Choroid plexus epithelial cell (primary cell): ENCODE measurements at regions not wholly inside any gene's neighbourhood (a gene's known extent, or its start where the extent isn't known, plus 50 kb on each side); places are given as distances from the start of the nearest gene placed in this dataset.
A peak's percentile ranks its signal among the peaks of the same experiment; 100 is the strongest.

Experiments
- DNase-seq: peaks from one replicate; pipeline ENCODE4 v3.0.0-alpha.2; 2010; ENCODE audit warnings: low read depth
- H3K4me3 ChIP-seq: 2 replicates; pipeline ENCODE4 v1.5.1; 2011; ENCODE audit warnings: low read depth, mild to moderate bottlenecking, control low read depth, low read length, moderate library complexity
- CTCF ChIP-seq: conservative IDR thresholded peaks from 2 replicates; pipeline ENCODE4 v1.5.1; 2011; ENCODE audit warnings: low read depth, mild to moderate bottlenecking, control low read depth, inconsistent platforms, low read length, moderate library complexity

GRCh38 chr4:96639932-96640331 is 800.0 kb downstream of the PDHA2 start:
- no peak for DNase-seq
- no peak overlapping the region for H3K4me3 ChIP-seq

GRCh38 chr4:96642490-96642889 is 802.6 kb downstream of the PDHA2 start:
- no peak for DNase-seq
- no peak for TF ChIP-seq CTCF
- H3K4me3 ChIP-seq, result no peak overlapping the region

More at GRCh38 chr4:96639932-96640331, 800.0 kb downstream of the PDHA2 start:
- no peak for TF ChIP-seq CTCF

GRCh38 chr4:96646146-96646545 is 806.3 kb downstream of the PDHA2 start:
- peak; percentile 29 for DNase-seq
- no peak overlapping the region for H3K4me3 ChIP-seq
- no peak for TF ChIP-seq CTCF

- no peak for TF ChIP-seq CTCF
These were observed 809.6 kb downstream of the PDHA2 start for GRCh38 chr4:96649536-96649935.

GRCh38 chr4:96652158-96652557 is 812.3 kb downstream of the PDHA2 start:
- TF ChIP-seq CTCF, result no peak
- H3K4me3 ChIP-seq, result no peak overlapping the region
- peak; percentile 44 for DNase-seq

More at GRCh38 chr4:96649536-96649935, 809.6 kb downstream of the PDHA2 start:
- DNase-seq, result peak; percentile 59
- no peak overlapping the region for H3K4me3 ChIP-seq

GRCh38 chr4:96652821-96653220 is 812.9 kb downstream of the PDHA2 start:
- DNase-seq, result no peak
- no peak for TF ChIP-seq CTCF
- H3K4me3 ChIP-seq, result no peak overlapping the region

- no peak for TF ChIP-seq CTCF
- H3K4me3 ChIP-seq, result no peak overlapping the region
- no peak for DNase-seq
These were observed 814.2 kb downstream of the PDHA2 start for GRCh38 chr4:96654045-96654444.
